Right atrium auricular region (tissue), 2 donors: ENCODE measurements at regions not wholly inside any gene's neighbourhood (a gene's known extent, or its start where the extent isn't known, plus 50 kb on each side); places are given as distances from the start of the nearest gene placed in this dataset.

ENCODE experiments used
- DNase-seq: peaks from one replicate; pipeline ENCODE4 v3.0.0-alpha.2; 2019; ENCODE audit warnings: low spot score
- H3K27ac ChIP-seq, 2 donors: fragments of 200-600 bp; sonication (generic); 1 replicate in 1 of 2; 2 replicates in 1 of 2; pipeline ENCODE4 v1.5.1; 2016 to 2019
- H3K27me3 ChIP-seq, 2 donors: fragments of 200-600 bp; sonication (generic); one replicate each; pipeline versions ENCODE4 v1.5.1 to v1.6.0; 2017 to 2019
- H3K36me3 ChIP-seq: fragments of 200-600 bp; sonication (generic); one replicate; pipeline ENCODE4 v1.5.1; 2016
- H3K4me1 ChIP-seq, 2 donors: fragments of 200-600 bp; sonication (generic); one replicate each; pipeline versions ENCODE4 v1.5.1 to v1.6.0; 2017 to 2019
- H3K4me3 ChIP-seq, 2 donors: fragments of 200-600 bp; sonication (generic); 1 replicate in 1 of 2; 2 replicates in 1 of 2; pipeline ENCODE4 v1.5.1; 2017 to 2019; ENCODE audit warnings: mild to moderate bottlenecking in 1 of 2, moderate library complexity in 1 of 2
- H3K9me3 ChIP-seq, 2 donors: fragments of 200-600 bp; sonication (generic); one replicate each; pipeline ENCODE4 v1.5.1; 2019
- CTCF ChIP-seq, 2 donors: fragments of 200-600 bp; sonication (generic); IDR thresholded peaks; one replicate each; pipeline ENCODE4 v1.5.1; 2019; ENCODE audit warnings: antibody characterized with exemption in 2 of 2

- no peaks in the 10 kb centered on the region for H3K36me3 ChIP-seq
- no peak overlapping the region for H3K27ac ChIP-seq
- H3K9me3 ChIP-seq = no peaks in the 10 kb centered on the region
- no peak for DNase-seq
- no peak overlapping the region for H3K4me3 ChIP-seq
- no peaks in the 10 kb centered on the region for H3K27me3 ChIP-seq
- H3K4me1 ChIP-seq = no peaks in the 10 kb centered on the region
- TF ChIP-seq CTCF (IDR thresholded peaks at IDR 0.05) = no peak
These were observed 59.9 kb downstream of the FAM43A start for GRCh38 chr3:194745422-194746184.

GRCh38 chr3:194748225-194748624, 62.5 kb downstream of the FAM43A start:
- no peak for DNase-seq
- Histone ChIP-seq H3K27ac (no peak overlapping the region), H3K4me1 (no peaks in the 10 kb centered on the region), H3K27me3 (no peaks in the 10 kb centered on the region), H3K9me3 (no peaks in the 10 kb centered on the region), H3K36me3 (no peaks in the 10 kb centered on the region), H3K4me3 (no peak overlapping the region)
- TF ChIP-seq CTCF (IDR thresholded peaks at IDR 0.05) = no peak

GRCh38 chr3:194749631-194750490, 64.2 kb downstream of the FAM43A start:
- H3K4me1 ChIP-seq = no peaks in the 10 kb centered on the region
- no peaks in the 10 kb centered on the region for H3K27me3 ChIP-seq
- H3K27ac ChIP-seq = no peak overlapping the region
- TF ChIP-seq CTCF (IDR thresholded peaks at IDR 0.05) = no peak
- no peak overlapping the region for H3K4me3 ChIP-seq
- H3K36me3 ChIP-seq = no peaks in the 10 kb centered on the region
- DNase-seq = no peak
- H3K9me3 ChIP-seq = no peaks in the 10 kb centered on the region

DNA sequence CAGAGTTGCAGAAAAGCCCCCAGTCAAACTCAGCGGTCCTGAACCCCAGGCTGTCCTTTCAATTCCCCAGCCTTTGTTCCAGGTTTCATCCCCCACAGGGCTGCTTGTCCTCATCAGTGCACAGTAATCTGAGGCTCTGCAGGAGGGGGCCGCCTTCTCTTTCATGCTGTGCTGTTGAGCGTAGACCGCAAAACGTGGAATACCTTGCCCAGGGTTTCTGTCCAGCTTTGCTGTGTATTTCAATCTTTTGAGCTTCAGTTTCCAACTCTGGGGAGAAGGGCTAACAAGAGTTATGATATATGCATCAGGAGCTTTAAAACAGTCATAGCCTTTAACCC, 64.8 kb downstream of the FAM43A start:
- H3K9me3 ChIP-seq = no peaks in the 10 kb centered on the region
- no peak overlapping the region for H3K4me3 ChIP-seq
- no peak for DNase-seq
- no peak for TF ChIP-seq CTCF (IDR thresholded peaks at IDR 0.05)
- no peak overlapping the region for H3K27ac ChIP-seq
- H3K36me3 ChIP-seq = no peaks in the 10 kb centered on the region
- no peaks in the 10 kb centered on the region for H3K27me3 ChIP-seq
- H3K4me1 ChIP-seq = no peaks in the 10 kb centered on the region

DNA sequence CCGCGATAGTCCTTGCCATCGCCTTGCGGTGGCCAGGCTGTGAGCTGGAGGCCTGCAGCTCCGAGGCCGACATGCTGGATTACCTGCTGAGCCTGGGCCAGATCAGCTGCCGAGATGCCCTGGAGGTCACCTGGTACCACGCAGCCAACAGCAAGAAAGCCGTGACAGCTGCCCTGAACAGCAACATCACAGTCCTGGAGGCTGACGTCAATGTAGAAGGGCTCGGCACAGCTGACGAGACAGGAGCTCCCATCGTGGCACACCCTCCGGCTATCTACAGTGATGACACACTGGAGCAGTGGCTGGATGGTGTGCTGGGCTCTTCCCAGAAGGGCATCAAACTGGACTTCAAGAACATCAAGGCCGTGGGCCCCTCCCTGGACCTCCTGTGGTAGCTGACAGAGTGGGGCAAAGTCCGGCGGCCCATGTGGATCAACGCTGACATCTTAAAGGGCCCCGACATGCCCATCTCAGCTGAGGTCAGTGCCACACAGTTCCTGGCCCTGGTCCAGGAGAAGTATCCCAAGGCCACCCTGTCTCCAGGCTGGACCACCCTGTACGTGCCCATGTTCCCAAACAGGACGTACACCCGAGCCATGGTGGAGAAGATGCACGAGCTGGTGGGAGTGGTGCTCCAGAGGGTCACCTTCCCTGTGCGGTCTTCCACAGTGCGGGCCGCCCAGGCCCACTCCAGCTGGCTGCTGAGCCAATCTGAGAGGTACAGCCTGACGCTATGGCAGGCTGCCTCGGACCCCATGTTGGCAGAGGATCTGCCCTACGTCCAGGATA, 70.2 kb downstream of the FAM43A start:
- Histone ChIP-seq H3K4me1 (peaks cover 0 to 25% of the 10 kb centered on the region in 2 donors), H3K27ac (no peak overlapping the region), H3K36me3 (no peaks in the 10 kb centered on the region), H3K4me3 (no peak overlapping the region), H3K9me3 (no peaks in the 10 kb centered on the region), H3K27me3 (no peaks in the 10 kb centered on the region)
- TF ChIP-seq CTCF (IDR thresholded peaks at IDR 0.05) = no peak
- DNase-seq = no peak
